SK-N-SH (cell line): ENCODE measurements at regions not wholly inside any gene's neighbourhood (a gene's known extent, or its start where the extent isn't known, plus 50 kb on each side); places are given as distances from the start of the nearest gene placed in this dataset.

Source experiments
- JUND ChIP-seq: IDR thresholded peaks from 2 replicates; pipeline ENCODE4 v1.4.0; 2012
- MXI1 ChIP-seq: IDR thresholded peaks from 2 replicates; pipeline ENCODE4 v1.6.1; 2012; ENCODE audit warnings: mild to moderate bottlenecking, low read depth, low read length, improper control_type of control experiment
- RXRA ChIP-seq: IDR thresholded peaks from 2 replicates; pipeline ENCODE4 v1.4.0; 2012; ENCODE audit warnings: low read depth, mild to moderate bottlenecking, borderline replicate concordance
- TF ChIP-seq, protein P1 (sequence below): fragments of 200-600 bp; sonication (generic); IDR thresholded peaks from 2 replicates; pipeline ENCODE4 v1.6.1; 2017; ENCODE audit warnings: antibody characterized with exemption, mild to moderate bottlenecking, moderate library complexity

DNA sequence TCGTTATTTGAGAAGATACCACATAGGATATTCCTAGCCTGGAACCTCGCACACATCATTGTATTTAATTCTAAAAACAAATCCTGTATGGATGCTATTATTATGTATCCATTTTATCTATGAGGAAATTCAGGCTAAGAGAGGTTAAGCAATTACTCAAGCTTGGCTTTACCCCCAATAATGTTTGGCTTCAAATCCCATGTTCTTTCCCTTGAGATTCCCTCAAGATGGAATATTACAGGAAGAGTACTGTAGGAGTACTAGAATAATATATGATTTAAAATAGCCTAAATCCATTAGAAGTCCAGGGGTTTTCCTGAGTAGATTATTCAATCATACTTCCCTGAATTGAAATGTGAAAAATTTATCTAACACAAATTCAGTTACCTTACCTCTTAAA is 630.2 kb downstream of the ZNF385D start:
- no peak for TF ChIP-seq JUND
- no peak for TF ChIP-seq MXI1
- TF ChIP-seq, protein P1, sequence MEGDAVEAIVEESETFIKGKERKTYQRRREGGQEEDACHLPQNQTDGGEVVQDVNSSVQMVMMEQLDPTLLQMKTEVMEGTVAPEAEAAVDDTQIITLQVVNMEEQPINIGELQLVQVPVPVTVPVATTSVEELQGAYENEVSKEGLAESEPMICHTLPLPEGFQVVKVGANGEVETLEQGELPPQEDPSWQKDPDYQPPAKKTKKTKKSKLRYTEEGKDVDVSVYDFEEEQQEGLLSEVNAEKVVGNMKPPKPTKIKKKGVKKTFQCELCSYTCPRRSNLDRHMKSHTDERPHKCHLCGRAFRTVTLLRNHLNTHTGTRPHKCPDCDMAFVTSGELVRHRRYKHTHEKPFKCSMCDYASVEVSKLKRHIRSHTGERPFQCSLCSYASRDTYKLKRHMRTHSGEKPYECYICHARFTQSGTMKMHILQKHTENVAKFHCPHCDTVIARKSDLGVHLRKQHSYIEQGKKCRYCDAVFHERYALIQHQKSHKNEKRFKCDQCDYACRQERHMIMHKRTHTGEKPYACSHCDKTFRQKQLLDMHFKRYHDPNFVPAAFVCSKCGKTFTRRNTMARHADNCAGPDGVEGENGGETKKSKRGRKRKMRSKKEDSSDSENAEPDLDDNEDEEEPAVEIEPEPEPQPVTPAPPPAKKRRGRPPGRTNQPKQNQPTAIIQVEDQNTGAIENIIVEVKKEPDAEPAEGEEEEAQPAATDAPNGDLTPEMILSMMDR, result no peak
- no peak for TF ChIP-seq RXRA
